GM12875 (cell line): ENCODE measurements at regions not wholly inside any gene's neighbourhood (a gene's known extent, or its start where the extent isn't known, plus 50 kb on each side); places are given as distances from the start of the nearest gene placed in this dataset.

ENCODE experiments used
- H3K4me3 ChIP-seq: one replicate; pipeline ENCODE4 v1.5.1; 2011; ENCODE audit warnings: low read depth, low read length, control low read depth
- TF ChIP-seq, protein P1 (sequence below): IDR thresholded peaks from 2 replicates; pipeline ENCODE4 v1.5.1; 2011; ENCODE audit warnings: low read depth, mild to moderate bottlenecking, control low read depth, inconsistent platforms, low read length, moderate library complexity, borderline replicate concordance; ENCODE audit not compliant: insufficient read depth

DNA sequence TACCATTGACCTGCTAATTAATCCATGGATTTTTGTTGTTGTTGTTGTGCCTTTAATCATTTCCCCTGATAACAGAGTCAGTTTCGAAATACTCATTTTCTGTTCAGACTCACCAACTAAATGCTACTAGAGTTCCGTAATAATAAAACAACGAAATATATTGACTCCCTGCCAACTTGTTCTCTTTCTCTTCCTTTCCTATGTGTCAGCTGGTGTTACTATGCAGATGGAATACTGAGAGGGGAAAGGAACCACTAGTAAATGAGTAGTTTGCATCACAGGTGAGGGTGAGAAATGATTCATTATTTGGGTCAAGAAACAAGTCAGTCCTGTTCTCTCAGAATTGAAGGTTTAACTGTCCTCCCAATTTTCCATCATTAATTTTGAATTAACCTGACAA lies 1027.3 kb downstream of the TUSC7 start:
- TF ChIP-seq, protein P1, sequence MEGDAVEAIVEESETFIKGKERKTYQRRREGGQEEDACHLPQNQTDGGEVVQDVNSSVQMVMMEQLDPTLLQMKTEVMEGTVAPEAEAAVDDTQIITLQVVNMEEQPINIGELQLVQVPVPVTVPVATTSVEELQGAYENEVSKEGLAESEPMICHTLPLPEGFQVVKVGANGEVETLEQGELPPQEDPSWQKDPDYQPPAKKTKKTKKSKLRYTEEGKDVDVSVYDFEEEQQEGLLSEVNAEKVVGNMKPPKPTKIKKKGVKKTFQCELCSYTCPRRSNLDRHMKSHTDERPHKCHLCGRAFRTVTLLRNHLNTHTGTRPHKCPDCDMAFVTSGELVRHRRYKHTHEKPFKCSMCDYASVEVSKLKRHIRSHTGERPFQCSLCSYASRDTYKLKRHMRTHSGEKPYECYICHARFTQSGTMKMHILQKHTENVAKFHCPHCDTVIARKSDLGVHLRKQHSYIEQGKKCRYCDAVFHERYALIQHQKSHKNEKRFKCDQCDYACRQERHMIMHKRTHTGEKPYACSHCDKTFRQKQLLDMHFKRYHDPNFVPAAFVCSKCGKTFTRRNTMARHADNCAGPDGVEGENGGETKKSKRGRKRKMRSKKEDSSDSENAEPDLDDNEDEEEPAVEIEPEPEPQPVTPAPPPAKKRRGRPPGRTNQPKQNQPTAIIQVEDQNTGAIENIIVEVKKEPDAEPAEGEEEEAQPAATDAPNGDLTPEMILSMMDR = no peak
- H3K4me3 ChIP-seq = no peak overlapping the region

DNA sequence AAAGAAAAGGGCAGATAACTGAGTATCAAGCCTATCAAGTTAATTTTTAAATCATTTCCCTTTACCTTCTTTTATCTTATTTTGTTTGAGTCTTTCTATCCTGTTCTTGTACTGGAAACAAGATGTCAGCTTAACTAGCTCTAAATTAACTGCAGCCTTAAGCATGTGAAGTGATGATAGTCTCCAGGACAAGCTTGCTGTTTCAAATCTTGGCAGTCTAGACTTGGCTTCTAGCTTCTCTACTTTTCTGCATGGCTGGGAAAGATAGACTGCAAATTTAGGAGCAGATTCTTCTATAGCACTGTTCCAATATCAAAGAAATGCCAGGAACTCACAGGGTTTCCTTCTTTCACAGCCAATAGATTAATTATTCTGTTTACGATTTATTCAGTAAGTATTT lies 1034.4 kb downstream of the TUSC7 start:
- TF ChIP-seq, protein P1 = no peak
- no peak overlapping the region for H3K4me3 ChIP-seq

DNA sequence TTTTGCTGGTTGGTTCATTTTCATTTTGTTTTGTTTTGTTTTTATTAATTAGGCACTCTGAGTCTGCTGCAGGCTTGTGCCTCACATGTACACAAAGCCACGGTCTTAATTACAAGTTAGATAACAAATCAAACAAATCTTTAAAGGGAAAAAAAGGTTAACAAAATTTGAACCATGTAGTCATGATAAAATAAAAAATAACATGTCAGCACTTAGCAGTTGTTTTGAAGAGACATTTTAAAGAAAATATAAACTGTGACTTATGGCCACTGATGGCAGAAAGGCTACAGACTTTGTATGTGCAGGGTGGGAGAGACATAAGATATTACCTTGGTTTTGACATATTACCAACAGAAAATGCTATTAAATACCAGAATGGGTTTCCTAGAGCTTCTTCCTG lies 1035.4 kb downstream of the TUSC7 start:
- H3K4me3 ChIP-seq = no peak overlapping the region
- TF ChIP-seq, protein P1 = no peak

DNA sequence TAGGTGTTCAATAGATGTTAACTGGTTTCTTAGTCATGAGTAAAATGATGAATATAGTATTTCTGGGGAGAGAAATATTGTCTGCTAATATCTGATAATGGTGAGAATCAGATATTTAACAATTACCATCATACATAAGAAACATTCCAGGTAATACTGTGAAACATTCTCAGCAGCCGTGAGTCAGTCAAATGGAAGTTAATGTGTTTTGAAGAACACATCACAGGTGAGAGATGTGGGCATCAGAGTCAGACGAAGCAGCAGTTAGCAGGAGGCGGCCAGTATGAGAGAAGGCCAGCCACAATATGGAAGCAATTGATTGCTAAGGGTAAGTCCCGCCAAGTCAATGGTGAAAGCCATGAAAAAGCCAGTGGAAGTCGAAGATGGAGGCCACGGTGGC lies 1035.9 kb downstream of the TUSC7 start:
- H3K4me3 ChIP-seq = no peak overlapping the region
- TF ChIP-seq, protein P1 = no peak

DNA sequence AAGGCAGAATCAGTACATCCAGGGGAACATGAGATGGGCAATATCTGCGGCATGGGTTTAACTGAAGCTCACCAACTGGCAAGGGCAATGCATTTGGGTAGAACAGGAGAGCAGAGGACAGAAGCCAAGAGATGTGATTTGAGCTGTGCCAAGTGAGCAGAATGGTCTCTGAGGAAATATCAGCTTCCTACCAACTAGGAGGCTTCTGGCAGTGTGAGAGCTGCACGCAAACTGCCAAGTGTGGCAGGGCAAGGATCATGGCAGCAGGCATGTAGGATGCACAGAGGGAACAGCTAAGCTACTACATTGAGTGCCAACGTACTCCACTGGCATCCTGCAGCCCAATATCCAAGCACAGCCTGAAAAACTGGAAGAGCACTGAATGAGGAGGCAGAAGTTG lies 1036.5 kb downstream of the TUSC7 start:
- no peak overlapping the region for H3K4me3 ChIP-seq
- TF ChIP-seq, protein P1 = no peak

DNA sequence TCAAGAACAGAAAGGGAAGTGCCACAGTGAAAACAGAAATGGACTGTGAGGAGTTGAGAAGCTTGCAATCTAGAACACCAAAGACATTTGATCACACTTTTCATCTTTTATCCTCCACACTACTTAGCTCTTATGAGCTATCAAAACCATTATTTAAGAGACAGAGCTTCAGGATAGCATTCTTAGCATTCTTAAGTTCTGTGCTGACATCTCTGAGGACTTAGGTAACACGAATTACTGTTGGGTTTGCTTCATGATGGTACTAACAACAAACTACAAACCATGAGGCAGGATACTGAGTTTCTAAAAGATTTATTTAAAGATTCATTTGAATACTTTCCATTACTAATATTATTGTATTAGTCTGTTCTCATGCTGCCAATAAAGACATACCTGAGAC lies 1038.6 kb downstream of the TUSC7 start:
- TF ChIP-seq, protein P1 = no peak
- no peak overlapping the region for H3K4me3 ChIP-seq

DNA sequence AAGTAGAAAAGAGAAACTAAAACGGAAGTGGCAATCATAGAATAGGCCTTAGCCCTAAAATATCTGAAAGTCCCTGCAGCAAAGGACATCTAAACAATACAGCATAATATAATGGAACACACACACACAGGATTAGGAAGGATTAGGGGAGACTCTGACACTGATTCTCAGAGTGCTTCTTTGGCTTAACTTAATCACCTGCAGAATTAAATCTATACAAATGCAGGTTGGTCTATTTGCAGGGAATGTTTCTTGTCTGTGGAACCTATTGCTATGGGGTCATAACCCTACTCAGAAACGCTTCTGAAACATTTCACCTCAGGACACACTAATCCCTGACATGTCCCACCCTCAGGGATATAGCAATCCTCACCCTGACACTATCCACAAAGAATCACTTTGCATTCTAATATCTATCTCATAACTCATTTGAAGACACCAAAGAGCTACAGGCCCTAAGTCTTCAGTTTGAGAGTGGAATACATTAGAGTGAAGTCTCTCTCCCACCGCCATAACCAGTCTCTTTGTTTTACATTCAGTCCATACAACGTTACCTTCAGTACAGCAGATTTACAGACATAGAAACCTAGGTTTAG lies 1041.2 kb downstream of the TUSC7 start:
- TF ChIP-seq, protein P1 = no peak
- no peak overlapping the region for H3K4me3 ChIP-seq
